Colonic mucosa (tissue), 4 donors: ENCODE measurements at regions not wholly inside any gene's neighbourhood (a gene's known extent, or its start where the extent isn't known, plus 50 kb on each side); places are given as distances from the start of the nearest gene placed in this dataset.

Source experiments
- DNase-seq: peaks from one replicate; pipeline ENCODE4 v3.0.0-alpha.2; 2020
- H3K27ac ChIP-seq: fragments of 200-600 bp; one replicate; pipeline ENCODE4 v1.8.0; 2021
- H3K27me3 ChIP-seq: fragments of 200-600 bp; one replicate; pipeline ENCODE4 v1.8.0; 2021
- H3K36me3 ChIP-seq: fragments of 200-600 bp; one replicate; pipeline ENCODE4 v1.8.0; 2021
- H3K4me1 ChIP-seq: fragments of 200-600 bp; one replicate; pipeline ENCODE4 v1.8.0; 2021; ENCODE audit warnings: mild to moderate bottlenecking
- H3K4me3 ChIP-seq: fragments of 200-600 bp; one replicate; pipeline ENCODE4 v1.8.0; 2021
- H3K9ac ChIP-seq, 2 donors: one replicate each; pipeline ENCODE4 v1.7.0; 2013; ENCODE audit warnings: control low read depth in 2 of 2, low read depth in 2 of 2, low read length in 2 of 2
- H3K9me3 ChIP-seq: fragments of 200-600 bp; one replicate; pipeline ENCODE4 v1.8.0; 2021
- intact Hi-C: fragments of 100-400 bp; cut with DNase I; formaldehyde crosslinking; loops from one replicate; pipeline ENCODE4 v1.14.1; 2022
- TF ChIP-seq, protein P1 (sequence below): fragments of 200-600 bp; IDR thresholded peaks from one replicate; pipeline ENCODE4 v1.8.0; 2022; ENCODE audit warnings: antibody characterized with exemption, mild to moderate bottlenecking
- donor health status: healthy.
- donor health status: DM: no; HTN: no; CAD: no.
- donor health status: DM: no; HTN: no; CAD: no.

- DNase-seq, result no peak
- Histone ChIP-seq H3K9ac (no peak overlapping the region), H3K4me3 (no peak overlapping the region), H3K27ac (no peak overlapping the region), H3K9me3 (no peaks in the 10 kb centered on the region), H3K4me1 (no peaks in the 10 kb centered on the region), H3K36me3 (no peaks in the 10 kb centered on the region), H3K27me3 (no peaks in the 10 kb centered on the region)
- TF ChIP-seq, protein P1, sequence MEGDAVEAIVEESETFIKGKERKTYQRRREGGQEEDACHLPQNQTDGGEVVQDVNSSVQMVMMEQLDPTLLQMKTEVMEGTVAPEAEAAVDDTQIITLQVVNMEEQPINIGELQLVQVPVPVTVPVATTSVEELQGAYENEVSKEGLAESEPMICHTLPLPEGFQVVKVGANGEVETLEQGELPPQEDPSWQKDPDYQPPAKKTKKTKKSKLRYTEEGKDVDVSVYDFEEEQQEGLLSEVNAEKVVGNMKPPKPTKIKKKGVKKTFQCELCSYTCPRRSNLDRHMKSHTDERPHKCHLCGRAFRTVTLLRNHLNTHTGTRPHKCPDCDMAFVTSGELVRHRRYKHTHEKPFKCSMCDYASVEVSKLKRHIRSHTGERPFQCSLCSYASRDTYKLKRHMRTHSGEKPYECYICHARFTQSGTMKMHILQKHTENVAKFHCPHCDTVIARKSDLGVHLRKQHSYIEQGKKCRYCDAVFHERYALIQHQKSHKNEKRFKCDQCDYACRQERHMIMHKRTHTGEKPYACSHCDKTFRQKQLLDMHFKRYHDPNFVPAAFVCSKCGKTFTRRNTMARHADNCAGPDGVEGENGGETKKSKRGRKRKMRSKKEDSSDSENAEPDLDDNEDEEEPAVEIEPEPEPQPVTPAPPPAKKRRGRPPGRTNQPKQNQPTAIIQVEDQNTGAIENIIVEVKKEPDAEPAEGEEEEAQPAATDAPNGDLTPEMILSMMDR, result no peak
- intact Hi-C loops, result no loop called here
These were observed 589.4 kb upstream of the WWC1 start for GRCh38 chr5:167702014-167702413.

GRCh38 chr5:167708449-167708848 lies 583.0 kb upstream of the WWC1 start:
- Histone ChIP-seq H3K4me3 (no peak overlapping the region), H3K9ac (no peak overlapping the region), H3K27me3 (no peaks in the 10 kb centered on the region), H3K9me3 (no peaks in the 10 kb centered on the region), H3K4me1 (no peaks in the 10 kb centered on the region), H3K36me3 (no peaks in the 10 kb centered on the region), H3K27ac (no peak overlapping the region)
- DNase-seq, result no peak
- intact Hi-C loops, result no loop called here
- TF ChIP-seq, protein P1, result no peak

DNA sequence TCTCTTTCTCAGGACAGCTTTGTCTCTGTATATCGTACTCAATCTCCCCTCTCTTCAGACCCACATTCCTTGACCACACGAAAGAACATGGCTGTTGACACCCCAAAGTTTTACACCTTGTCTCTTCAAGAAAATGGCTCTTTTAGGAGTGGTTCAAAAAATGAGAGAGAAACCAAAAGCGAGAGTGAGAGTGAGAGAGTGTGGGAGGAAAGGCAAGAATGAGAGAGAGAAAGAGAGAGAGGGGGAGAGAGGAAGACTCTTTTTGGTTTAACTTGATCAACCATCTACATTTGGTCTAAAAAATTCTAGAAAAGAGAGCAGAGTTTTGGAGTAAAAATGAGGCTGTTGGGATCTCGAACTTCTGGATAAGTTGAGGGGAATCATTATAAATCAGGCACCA lies 581.8 kb upstream of the WWC1 start:
- Histone ChIP-seq H3K9me3 (no peaks in the 10 kb centered on the region), H3K36me3 (no peaks in the 10 kb centered on the region), H3K9ac (no peak overlapping the region), H3K27ac (no peak overlapping the region), H3K4me3 (no peak overlapping the region), H3K27me3 (no peaks in the 10 kb centered on the region), H3K4me1 (no peaks in the 10 kb centered on the region)
- intact Hi-C loops, result no loop called here
- TF ChIP-seq, protein P1, result no peak
- no peak for DNase-seq

DNA sequence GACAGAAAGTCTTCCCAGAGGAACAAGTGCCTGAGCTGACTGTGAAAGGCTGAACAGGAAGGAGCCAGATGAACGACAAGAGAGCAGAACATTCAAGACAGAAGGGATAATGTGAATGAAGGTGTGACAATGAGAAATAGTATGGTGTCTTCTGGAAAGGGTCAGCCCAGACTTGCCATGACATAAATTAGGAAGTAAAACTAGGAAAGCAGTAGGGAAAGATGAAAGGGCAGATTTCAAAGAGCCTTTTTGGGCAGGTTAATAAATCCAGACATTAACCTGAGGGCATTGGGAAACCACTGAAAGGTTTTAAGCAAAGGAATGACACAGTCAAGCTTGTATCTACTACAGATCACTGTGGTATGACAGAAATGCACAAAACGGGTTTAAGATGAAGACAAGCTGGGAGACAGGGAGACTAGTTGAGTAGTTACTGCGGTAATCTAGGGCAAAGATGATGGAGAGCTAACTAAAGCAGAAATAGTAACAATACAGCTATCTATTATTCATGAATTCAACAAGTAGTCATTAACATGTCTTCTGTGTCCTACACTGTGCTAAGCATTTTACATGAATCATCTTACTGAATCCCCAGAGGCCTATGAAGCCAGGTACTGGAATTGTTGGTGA lies 580.9 kb upstream of the WWC1 start:
- no peaks in the 10 kb centered on the region for H3K36me3 ChIP-seq
- H3K4me1 ChIP-seq, result no peaks in the 10 kb centered on the region
- H3K9ac ChIP-seq, result no peak overlapping the region
- TF ChIP-seq, protein P1, result no peak
- DNase-seq, result no peak
- H3K27me3 ChIP-seq, result no peaks in the 10 kb centered on the region
- intact Hi-C loops, result no loop called here
- H3K9me3 ChIP-seq, result no peaks in the 10 kb centered on the region
- no peak overlapping the region for H3K4me3 ChIP-seq
- no peak overlapping the region for H3K27ac ChIP-seq

DNA sequence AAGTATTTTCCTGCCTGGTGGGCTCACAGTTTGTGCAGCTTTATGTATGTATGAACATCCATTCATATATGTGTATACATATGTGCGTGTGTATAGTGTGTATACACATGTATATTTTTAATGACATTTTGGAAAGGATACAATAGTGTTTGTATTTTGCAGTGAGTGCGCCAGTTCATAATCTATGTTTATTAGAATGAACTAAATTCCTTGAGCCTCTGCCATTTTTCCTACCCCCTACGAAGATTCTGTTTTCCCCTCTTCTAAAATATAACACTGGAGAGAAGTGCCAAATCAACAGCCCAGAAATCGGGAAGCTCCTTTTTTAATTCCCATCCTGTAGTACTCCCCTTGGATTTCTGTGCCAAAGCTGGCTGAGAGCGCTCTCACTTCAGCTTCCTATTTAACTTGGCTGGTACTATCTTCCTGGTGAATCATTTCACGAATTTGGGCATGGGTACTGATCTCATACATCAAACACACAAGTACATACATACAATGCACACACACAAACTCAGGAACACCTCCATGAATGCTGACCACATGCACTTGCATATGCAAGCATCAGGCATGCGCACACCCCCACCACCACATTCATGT lies 578.4 kb upstream of the WWC1 start:
- DNase-seq, result no peak
- Histone ChIP-seq H3K27ac (no peak overlapping the region), H3K9ac (no peak overlapping the region), H3K4me3 (no peak overlapping the region), H3K9me3 (no peaks in the 10 kb centered on the region), H3K36me3 (no peaks in the 10 kb centered on the region), H3K27me3 (no peaks in the 10 kb centered on the region), H3K4me1 (no peaks in the 10 kb centered on the region)
- TF ChIP-seq, protein P1, result no peak
- intact Hi-C loops, result no loop called here
